Mesendoderm (in vitro differentiated cells): ENCODE measurements at regions not wholly inside any gene's neighbourhood (a gene's known extent, or its start where the extent isn't known, plus 50 kb on each side); places are given as distances from the start of the nearest gene placed in this dataset.
"Not testable (repeated sequence)": the region's sequence is repeated elsewhere in the genome, so short reads cannot be mapped to it uniquely, and the experiment has no call there.

Source experiments
- DNase-seq: peaks from one replicate; pipeline ENCODE4 v3.0.0; 2013
- H2AK5ac ChIP-seq: 2 replicates; pipeline ENCODE4 v1.6.1; 2013; ENCODE audit warnings: low read length, inconsistent platforms
- H2BK120ac ChIP-seq: 2 replicates; pipeline ENCODE4 v1.6.1; 2013; ENCODE audit warnings: low read depth, mild to moderate bottlenecking, low read length, moderate library complexity, mixed read lengths
- H2BK15ac ChIP-seq: replicated peaks from 2 replicates; pipeline ENCODE4 v1.6.1; 2013; ENCODE audit warnings: low read depth, mild to moderate bottlenecking, moderate library complexity
- H2BK5ac ChIP-seq: 2 replicates; pipeline ENCODE4 v1.6.1; 2013; ENCODE audit warnings: low read length, inconsistent platforms
- H3K18ac ChIP-seq: 2 replicates; pipeline ENCODE4 v1.6.1; 2013; ENCODE audit warnings: mild to moderate bottlenecking, low read length, mixed read lengths
- H3K23ac ChIP-seq: one replicate; pipeline ENCODE4 v1.6.1; 2013; ENCODE audit warnings: low read length
- H3K27ac ChIP-seq: 2 replicates; pipeline ENCODE4 v1.5.1; 2013; ENCODE audit warnings: low read depth, mild to moderate bottlenecking, inconsistent platforms, low read length, moderate library complexity
- H3K27me3 ChIP-seq: 2 replicates; pipeline ENCODE4 v1.6.1; 2013; ENCODE audit warnings: low read length, control low read depth, mild to moderate bottlenecking, inconsistent platforms; ENCODE audit not compliant: insufficient read depth, poor library complexity
- H3K36me3 ChIP-seq: 2 replicates; pipeline ENCODE4 v1.6.1; 2013; ENCODE audit warnings: low read length, inconsistent platforms; ENCODE audit not compliant: control insufficient read depth, insufficient read depth
- H3K4ac ChIP-seq: one replicate; pipeline ENCODE4 v1.6.1; 2013; ENCODE audit warnings: low read depth, mild to moderate bottlenecking, low read length, moderate library complexity
- H3K4me1 ChIP-seq: 2 replicates; pipeline ENCODE4 v1.6.1; 2013; ENCODE audit warnings: low read depth, low read length, inconsistent platforms; ENCODE audit not compliant: control insufficient read depth
- H3K4me2 ChIP-seq: 2 replicates; pipeline ENCODE4 v1.6.1; 2013; ENCODE audit warnings: low read length
- H3K4me3 ChIP-seq: 2 replicates; pipeline ENCODE4 v1.5.1; 2013; ENCODE audit warnings: mild to moderate bottlenecking, low read length
- H3K56ac ChIP-seq: one replicate; pipeline ENCODE4 v1.6.1; 2013; ENCODE audit warnings: low read length
- H3K79me1 ChIP-seq: 2 replicates; pipeline ENCODE4 v1.6.1; 2013; ENCODE audit warnings: low read length, inconsistent platforms
- H3K79me2 ChIP-seq: 2 replicates; pipeline ENCODE4 v1.6.1; 2013; ENCODE audit warnings: mild to moderate bottlenecking, low read length; ENCODE audit not compliant: control insufficient read depth, insufficient read depth
- H3K9ac ChIP-seq: 2 replicates; pipeline ENCODE4 v1.6.1; 2013; ENCODE audit warnings: low read length, inconsistent platforms
- H4K5ac ChIP-seq: one replicate; pipeline ENCODE4 v1.6.1; 2013; ENCODE audit warnings: low read length
- H4K8ac ChIP-seq: one replicate; pipeline ENCODE4 v1.6.1; 2013; ENCODE audit warnings: low read depth, mild to moderate bottlenecking, control low read depth, low read length, moderate library complexity
- WGBS: extraction: QIAGEN DNeasy Blood & Tissue Kit; methylation state at CpG from one replicate; pipeline ENCODE4 v1.1.7; 2013; ENCODE audit warnings: low lambda C conversion rate, missing lambda C conversion rate; ENCODE audit not compliant: insufficient coverage; ENCODE audit errors: extremely low coverage; 5-methylcytosine and 5-hydroxymethylcytosine counted together

- no CpG with 5 or more reads among the region's 2 CpGs for WGBS
These were observed 1174.9 kb downstream of the NSUN3 start for GRCh38 chr3:95237783-95238182.

GRCh38 chr3:95240395-95240794, 1177.5 kb downstream of the NSUN3 start:
- WGBS, result no CpG with 5 or more reads among the region's 2 CpGs
- Histone ChIP-seq H3K79me1 (no peaks in the 10 kb centered on the region), H3K4me1 (no peaks in the 10 kb centered on the region), H3K4me3 (no peak overlapping the region), H3K56ac (no peak overlapping the region), H2BK15ac (no peak overlapping the region), H2BK120ac (no peak overlapping the region), H3K9ac (no peak overlapping the region), H3K4me2 (no peak overlapping the region), H3K18ac (no peak overlapping the region), H2AK5ac (no peak overlapping the region), H4K8ac (no peak overlapping the region), H3K79me2 (no peaks in the 10 kb centered on the region), H3K27ac (no peak overlapping the region), H3K36me3 (no peaks in the 10 kb centered on the region), H2BK5ac (no peak overlapping the region), H3K23ac (no peak overlapping the region), H4K5ac (no peak overlapping the region), H3K27me3 (no peaks in the 10 kb centered on the region), H3K4ac (no peak overlapping the region)
- no peak for DNase-seq

More at GRCh38 chr3:95237783-95238182, 1174.9 kb downstream of the NSUN3 start:
- no peak overlapping the region for H3K23ac ChIP-seq
- H3K4me1 ChIP-seq, result no peaks in the 10 kb centered on the region
- no peaks in the 10 kb centered on the region for H3K36me3 ChIP-seq
- H2BK5ac ChIP-seq, result no peak overlapping the region
- H3K18ac ChIP-seq, result no peak overlapping the region
- H4K5ac ChIP-seq, result no peak overlapping the region
- no peak for DNase-seq
- no peak overlapping the region for H3K56ac ChIP-seq
- no peak overlapping the region for H2BK120ac ChIP-seq
- H3K27me3 ChIP-seq, result no peaks in the 10 kb centered on the region
- no peaks in the 10 kb centered on the region for H3K79me1 ChIP-seq
- H2AK5ac ChIP-seq, result no peak overlapping the region
- no peaks in the 10 kb centered on the region for H3K79me2 ChIP-seq
- no peak overlapping the region for H3K4me3 ChIP-seq
- H3K27ac ChIP-seq, result no peak overlapping the region
- H3K4me2 ChIP-seq, result no peak overlapping the region
- H3K4ac ChIP-seq, result no peak overlapping the region
- no peak overlapping the region for H3K9ac ChIP-seq
- no peak overlapping the region for H4K8ac ChIP-seq
- no peak overlapping the region for H2BK15ac ChIP-seq

GRCh38 chr3:95241256-95241655, 1178.4 kb downstream of the NSUN3 start:
- not testable (repeated sequence) for H3K18ac ChIP-seq, H2BK5ac ChIP-seq, H2BK120ac ChIP-seq, H3K79me2 ChIP-seq, H3K9ac ChIP-seq, H3K56ac ChIP-seq, DNase-seq, H4K8ac ChIP-seq, H2AK5ac ChIP-seq, H3K4me2 ChIP-seq, H3K4ac ChIP-seq, H4K5ac ChIP-seq, H3K27me3 ChIP-seq, H3K4me1 ChIP-seq, H3K4me3 ChIP-seq, H2BK15ac ChIP-seq, H3K23ac ChIP-seq, H3K36me3 ChIP-seq, H3K27ac ChIP-seq, H3K79me1 ChIP-seq
- WGBS, result no CpG with 5 or more reads among the region's 9 CpGs

GRCh38 chr3:95246413-95246812, 1183.6 kb downstream of the NSUN3 start:
- Histone ChIP-seq H3K4ac (no peak overlapping the region), H3K56ac (no peak overlapping the region), H3K4me1 (no peaks in the 10 kb centered on the region), H3K27me3 (no peaks in the 10 kb centered on the region), H2AK5ac (no peak overlapping the region), H3K36me3 (no peaks in the 10 kb centered on the region), H2BK15ac (no peak overlapping the region), H4K8ac (no peak overlapping the region), H4K5ac (no peak overlapping the region), H3K18ac (no peak overlapping the region), H3K23ac (no peak overlapping the region), H3K27ac (no peak overlapping the region), H3K4me2 (no peak overlapping the region), H3K9ac (no peak overlapping the region), H2BK5ac (no peak overlapping the region), H3K79me1 (no peaks in the 10 kb centered on the region), H3K79me2 (no peaks in the 10 kb centered on the region), H2BK120ac (no peak overlapping the region), H3K4me3 (no peak overlapping the region)
- no peak for DNase-seq
- WGBS, result no CpG with 5 or more reads among the region's 5 CpGs

GRCh38 chr3:95254061-95254460, 1191.2 kb downstream of the NSUN3 start:
- H2BK120ac ChIP-seq, result no peak overlapping the region
- H3K9ac ChIP-seq, result no peak overlapping the region
- H3K36me3 ChIP-seq, result no peaks in the 10 kb centered on the region
- H3K4me1 ChIP-seq, result no peaks in the 10 kb centered on the region
- H3K56ac ChIP-seq, result no peak overlapping the region
- no peak for DNase-seq
- no peak overlapping the region for H4K5ac ChIP-seq
- no peak overlapping the region for H2AK5ac ChIP-seq
- H3K27me3 ChIP-seq, result no peaks in the 10 kb centered on the region
- H4K8ac ChIP-seq, result no peak overlapping the region
- no peak overlapping the region for H3K4me2 ChIP-seq
- H3K79me2 ChIP-seq, result no peaks in the 10 kb centered on the region
- no peak overlapping the region for H3K23ac ChIP-seq
- H3K79me1 ChIP-seq, result no peaks in the 10 kb centered on the region
- no peak overlapping the region for H3K18ac ChIP-seq
- no peak overlapping the region for H2BK5ac ChIP-seq
- no peak overlapping the region for H3K4ac ChIP-seq
- H2BK15ac ChIP-seq, result no peak overlapping the region
- H3K27ac ChIP-seq, result no peak overlapping the region
- no peak overlapping the region for H3K4me3 ChIP-seq

GRCh38 chr3:95254758-95255157, 1191.9 kb downstream of the NSUN3 start:
- no peak overlapping the region for H4K5ac ChIP-seq
- DNase-seq, result no peak
- no peak overlapping the region for H3K56ac ChIP-seq
- no peak overlapping the region for H2AK5ac ChIP-seq
- no peak overlapping the region for H4K8ac ChIP-seq
- no peak overlapping the region for H3K4me3 ChIP-seq
- H2BK15ac ChIP-seq, result no peak overlapping the region
- H2BK5ac ChIP-seq, result peak overlapping the region; percentile 30
- no peak overlapping the region for H3K18ac ChIP-seq
- H3K4me2 ChIP-seq, result no peak overlapping the region
- no CpG with 5 or more reads among the region's 6 CpGs for WGBS
- H3K79me1 ChIP-seq, result no peaks in the 10 kb centered on the region
- no peaks in the 10 kb centered on the region for H3K36me3 ChIP-seq
- H3K27me3 ChIP-seq, result no peaks in the 10 kb centered on the region
- no peak overlapping the region for H3K23ac ChIP-seq
- H2BK120ac ChIP-seq, result no peak overlapping the region
- no peaks in the 10 kb centered on the region for H3K79me2 ChIP-seq
- H3K4ac ChIP-seq, result no peak overlapping the region
- no peak overlapping the region for H3K9ac ChIP-seq
- no peak overlapping the region for H3K27ac ChIP-seq
- no peaks in the 10 kb centered on the region for H3K4me1 ChIP-seq
